Osteocyte (in vitro differentiated cells): ENCODE measurements at regions not wholly inside any gene's neighbourhood (a gene's known extent, or its start where the extent isn't known, plus 50 kb on each side); places are given as distances from the start of the nearest gene placed in this dataset.

Experiments
- DNase-seq: peaks from one replicate; pipeline ENCODE4 v3.0.0; 2021; ENCODE audit warnings: mixed read lengths; ENCODE audit not compliant: unreplicated experiment; ENCODE audit errors: extremely low spot score
- H3K27ac Mint-ChIP-seq: one replicate; pipeline ENCODE4 v1.8.0; 2021; ENCODE audit warnings: mild to moderate bottlenecking, mixed read lengths; ENCODE audit not compliant: unreplicated experiment
- H3K27me3 Mint-ChIP-seq: one replicate; pipeline ENCODE4 v1.8.0; 2021; ENCODE audit warnings: mixed read lengths; ENCODE audit not compliant: unreplicated experiment
- H3K36me3 Mint-ChIP-seq: one replicate; pipeline ENCODE4 v1.8.0; 2021; ENCODE audit warnings: mixed read lengths; ENCODE audit not compliant: unreplicated experiment
- H3K4me1 Mint-ChIP-seq: one replicate; pipeline ENCODE4 v1.8.0; 2021; ENCODE audit warnings: mixed read lengths; ENCODE audit not compliant: unreplicated experiment
- H3K4me3 Mint-ChIP-seq: one replicate; pipeline ENCODE4 v1.8.0; 2021; ENCODE audit warnings: mild to moderate bottlenecking, moderate library complexity, mixed read lengths; ENCODE audit not compliant: unreplicated experiment
- H3K9me3 Mint-ChIP-seq: one replicate; pipeline ENCODE4 v1.8.0; 2021; ENCODE audit warnings: mixed read lengths; ENCODE audit not compliant: unreplicated experiment
- TF ChIP-seq, protein P1 (sequence below): fragments of 200-600 bp; sonication (generic); IDR thresholded peaks from 2 replicates; pipeline ENCODE4 v1.5.0; 2021; ENCODE audit warnings: antibody characterized with exemption, mild to moderate bottlenecking, moderate library complexity

DNA sequence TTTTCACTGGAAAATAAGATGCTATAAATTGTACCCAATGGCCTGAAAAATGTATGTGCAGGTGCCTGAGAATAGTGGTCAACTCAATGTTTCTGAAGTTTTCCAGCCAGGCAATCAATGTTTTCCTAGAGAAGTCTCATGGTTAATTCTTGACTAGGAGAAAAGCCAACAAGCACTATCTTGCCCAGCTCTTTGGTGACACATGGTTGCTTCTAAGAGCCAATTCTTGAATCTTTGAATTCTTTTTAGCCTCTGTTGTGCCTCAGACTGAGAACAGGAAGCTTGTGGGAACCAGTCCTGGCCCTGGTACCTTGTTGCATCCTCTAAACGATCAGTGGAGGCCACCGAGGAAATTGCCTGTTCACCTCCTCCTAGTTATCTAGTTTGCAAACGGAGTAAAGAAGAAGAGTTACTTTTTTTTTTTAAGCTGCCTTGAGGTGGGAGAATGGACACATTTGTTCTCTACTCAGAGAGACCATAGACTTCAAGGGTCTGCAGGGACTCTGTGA is 144.0 kb upstream of the MKLN1 start:
- H3K4me3 Mint-ChIP-seq, result no peak overlapping the region
- H3K27ac Mint-ChIP-seq, result no peak overlapping the region
- no peak for DNase-seq
- H3K9me3 Mint-ChIP-seq, result peaks cover 4% of the 10 kb centered on the region
- peaks cover 20% of the 10 kb centered on the region for H3K4me1 Mint-ChIP-seq
- H3K36me3 Mint-ChIP-seq, result peaks cover 2% of the 10 kb centered on the region
- no peaks in the 10 kb centered on the region for H3K27me3 Mint-ChIP-seq
- TF ChIP-seq, protein P1, sequence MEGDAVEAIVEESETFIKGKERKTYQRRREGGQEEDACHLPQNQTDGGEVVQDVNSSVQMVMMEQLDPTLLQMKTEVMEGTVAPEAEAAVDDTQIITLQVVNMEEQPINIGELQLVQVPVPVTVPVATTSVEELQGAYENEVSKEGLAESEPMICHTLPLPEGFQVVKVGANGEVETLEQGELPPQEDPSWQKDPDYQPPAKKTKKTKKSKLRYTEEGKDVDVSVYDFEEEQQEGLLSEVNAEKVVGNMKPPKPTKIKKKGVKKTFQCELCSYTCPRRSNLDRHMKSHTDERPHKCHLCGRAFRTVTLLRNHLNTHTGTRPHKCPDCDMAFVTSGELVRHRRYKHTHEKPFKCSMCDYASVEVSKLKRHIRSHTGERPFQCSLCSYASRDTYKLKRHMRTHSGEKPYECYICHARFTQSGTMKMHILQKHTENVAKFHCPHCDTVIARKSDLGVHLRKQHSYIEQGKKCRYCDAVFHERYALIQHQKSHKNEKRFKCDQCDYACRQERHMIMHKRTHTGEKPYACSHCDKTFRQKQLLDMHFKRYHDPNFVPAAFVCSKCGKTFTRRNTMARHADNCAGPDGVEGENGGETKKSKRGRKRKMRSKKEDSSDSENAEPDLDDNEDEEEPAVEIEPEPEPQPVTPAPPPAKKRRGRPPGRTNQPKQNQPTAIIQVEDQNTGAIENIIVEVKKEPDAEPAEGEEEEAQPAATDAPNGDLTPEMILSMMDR, result no peak

DNA sequence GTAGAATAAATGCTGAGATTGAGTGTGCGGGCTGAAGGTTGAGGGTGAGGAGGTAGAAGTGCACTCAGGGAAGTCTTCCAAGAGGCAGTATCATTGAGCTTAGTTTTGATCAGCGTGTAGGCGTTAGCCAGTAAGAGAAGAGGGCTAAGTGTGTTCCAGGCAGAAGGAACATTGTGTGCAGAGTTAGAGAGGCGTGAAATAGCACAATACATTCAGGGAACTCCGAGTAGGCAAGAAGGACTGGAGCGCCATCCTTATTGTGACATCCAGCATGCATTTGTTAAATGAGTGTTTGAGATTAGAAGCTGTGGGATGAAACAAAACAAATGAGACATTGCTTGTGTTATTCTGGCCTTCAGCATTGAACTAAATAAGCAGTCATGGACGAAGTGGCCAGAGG is 140.9 kb upstream of the MKLN1 start:
- H3K36me3 Mint-ChIP-seq, result peaks cover 2% of the 10 kb centered on the region
- H3K4me3 Mint-ChIP-seq, result no peak overlapping the region
- H3K9me3 Mint-ChIP-seq, result peaks cover 4% of the 10 kb centered on the region
- no peaks in the 10 kb centered on the region for H3K27me3 Mint-ChIP-seq
- DNase-seq, result no peak
- peak overlapping the region; percentile 6 for H3K27ac Mint-ChIP-seq
- peaks cover 48% of the 10 kb centered on the region for H3K4me1 Mint-ChIP-seq
- TF ChIP-seq, protein P1, result no peak

DNA sequence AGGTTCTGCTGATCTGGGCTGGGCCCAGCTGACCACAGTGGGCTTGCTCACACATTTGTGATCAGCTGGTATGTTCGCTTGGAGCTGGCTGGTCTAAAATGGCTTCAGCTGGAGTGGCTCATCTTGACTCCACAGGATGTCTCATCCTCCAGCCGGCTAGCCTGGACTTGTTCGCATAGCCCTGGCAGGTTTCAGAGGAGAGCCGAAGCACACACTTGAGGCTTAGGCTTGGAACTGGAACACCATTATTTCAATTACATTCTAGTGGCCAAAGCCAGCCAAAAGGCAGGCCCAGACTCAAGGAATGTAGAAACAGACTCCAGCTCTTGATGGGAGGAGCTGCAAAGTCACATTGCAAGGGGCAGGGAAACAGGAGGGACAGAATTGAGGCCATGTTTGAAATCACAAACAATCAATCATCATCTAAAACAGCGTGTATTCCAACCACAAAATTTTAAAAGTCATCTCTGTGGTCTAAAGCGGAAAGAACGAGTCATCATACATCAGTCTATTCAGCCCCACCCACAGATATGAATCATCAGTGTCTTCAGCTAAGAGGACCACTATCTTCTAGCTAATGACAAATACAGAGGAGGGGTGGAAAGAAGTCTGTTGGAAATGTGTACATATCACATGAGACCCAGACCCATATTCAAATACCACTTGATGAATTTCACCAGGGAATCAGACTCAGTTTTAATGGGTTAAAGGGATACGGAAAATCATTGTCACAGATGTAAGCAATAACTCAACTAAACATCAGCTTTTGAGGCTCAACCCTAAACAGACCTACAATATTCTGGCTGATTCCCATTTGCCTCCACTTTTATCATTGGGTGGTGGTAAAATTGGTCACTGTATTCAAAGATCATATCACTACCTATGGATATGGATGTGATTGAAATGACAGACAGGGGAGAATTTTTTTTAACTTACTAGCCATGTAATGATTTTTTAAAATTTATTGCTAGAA is 139.0 kb upstream of the MKLN1 start:
- Mint-ChIP-seq H3K27ac (peak overlapping the region; percentile 95), H3K36me3 (no peaks in the 10 kb centered on the region), H3K27me3 (no peaks in the 10 kb centered on the region), H3K4me3 (no peak overlapping the region), H3K9me3 (peaks cover 4% of the 10 kb centered on the region), H3K4me1 (peaks cover 44% of the 10 kb centered on the region)
- TF ChIP-seq, protein P1, result no peak
- no peak for DNase-seq

DNA sequence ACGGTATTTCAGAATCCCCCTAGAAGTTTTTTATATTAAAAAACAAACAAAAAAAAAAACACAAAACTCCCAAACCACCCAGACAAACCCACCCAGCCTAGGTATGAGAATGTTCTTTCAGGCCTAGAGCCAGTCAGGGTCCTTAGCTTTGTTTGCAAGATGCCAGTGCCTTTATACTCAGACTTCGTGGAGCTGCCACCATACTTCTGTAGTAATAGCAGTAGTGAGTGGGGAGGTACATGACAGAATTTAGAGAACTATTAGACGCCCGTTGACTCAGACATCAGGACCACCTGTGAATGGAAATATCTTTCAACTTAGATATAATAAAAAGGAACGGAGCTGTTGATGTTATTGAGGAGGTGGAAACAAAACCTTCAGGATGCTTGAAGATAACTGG is 138.2 kb upstream of the MKLN1 start:
- H3K36me3 Mint-ChIP-seq, result no peaks in the 10 kb centered on the region
- H3K27ac Mint-ChIP-seq, result peak overlapping the region; percentile 95
- H3K4me3 Mint-ChIP-seq, result no peak overlapping the region
- TF ChIP-seq, protein P1, result no peak
- no peaks in the 10 kb centered on the region for H3K27me3 Mint-ChIP-seq
- no peak for DNase-seq
- H3K9me3 Mint-ChIP-seq, result peaks cover 4% of the 10 kb centered on the region
- H3K4me1 Mint-ChIP-seq, result peaks cover 41% of the 10 kb centered on the region

DNA sequence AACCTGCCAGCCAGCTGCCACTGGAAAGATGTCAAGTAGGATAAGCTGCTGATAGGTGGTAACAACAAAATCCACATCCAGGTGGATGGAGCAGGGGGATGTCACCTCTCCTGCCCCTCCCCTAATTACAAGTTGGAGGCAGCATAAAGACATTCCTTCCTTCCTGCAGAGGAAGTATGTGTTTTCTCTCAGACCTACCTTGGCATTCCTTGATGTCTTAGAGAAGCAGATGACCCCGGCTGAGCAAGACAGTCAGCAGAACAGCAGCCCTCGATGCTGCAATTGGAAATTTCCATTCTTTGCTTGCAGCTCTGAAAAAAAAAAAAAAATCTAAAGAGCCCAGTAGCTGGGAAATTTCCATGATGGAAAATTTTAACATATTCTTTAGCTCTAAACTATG is 137.5 kb upstream of the MKLN1 start:
- H3K27ac Mint-ChIP-seq, result peak overlapping the region; percentile 95
- peaks cover 41% of the 10 kb centered on the region for H3K4me1 Mint-ChIP-seq
- H3K9me3 Mint-ChIP-seq, result peaks cover 4% of the 10 kb centered on the region
- no peaks in the 10 kb centered on the region for H3K36me3 Mint-ChIP-seq
- no peak for DNase-seq
- TF ChIP-seq, protein P1, result no peak
- H3K27me3 Mint-ChIP-seq, result no peaks in the 10 kb centered on the region
- H3K4me3 Mint-ChIP-seq, result no peak overlapping the region
